Neutrophil (primary cell): ENCODE measurements at regions not wholly inside any gene's neighbourhood (a gene's known extent, or its start where the extent isn't known, plus 50 kb on each side); places are given as distances from the start of the nearest gene placed in this dataset.

ENCODE experiments used
- H3K27ac ChIP-seq: fragments of 200-600 bp; sonication (generic); 2 replicates; pipeline ENCODE4 v1.5.1; 2016; ENCODE audit warnings: mild to moderate bottlenecking, moderate library complexity
- H3K27me3 ChIP-seq: fragments of 200-600 bp; sonication (generic); 2 replicates; pipeline ENCODE4 v1.6.0; 2016; ENCODE audit warnings: mild to moderate bottlenecking
- H3K36me3 ChIP-seq: fragments of 200-600 bp; sonication (generic); 2 replicates; pipeline ENCODE4 v1.5.1; 2017
- H3K4me1 ChIP-seq, 2 experiments: fragments of 200-600 bp in 1 of 2; sonication (generic) in 1 of 2; 1 replicate in 1 of 2; 2 replicates in 1 of 2; pipeline versions ENCODE4 v1.5.1 to v1.6.1; 2013 to 2016; ENCODE audit warnings: low read depth in 1 of 2, low read length in 1 of 2, mild to moderate bottlenecking in 1 of 2, moderate library complexity in 1 of 2; ENCODE audit not compliant: control insufficient read depth in 1 of 2, insufficient read depth in 1 of 2
- H3K4me3 ChIP-seq, 2 experiments: fragments of 200-600 bp in 1 of 2; sonication (generic) in 1 of 2; 1 replicate in 1 of 2; 2 replicates in 1 of 2; pipeline ENCODE4 v1.5.1; 2013 to 2016; ENCODE audit warnings: low read depth in 1 of 2, low read length in 1 of 2, mild to moderate bottlenecking in 1 of 2, moderate library complexity in 1 of 2
- H3K9me3 ChIP-seq: fragments of 200-600 bp; sonication (generic); 2 replicates; pipeline ENCODE4 v1.5.1; 2016
- CTCF ChIP-seq: fragments of 200-600 bp; sonication (generic); IDR thresholded peaks from 2 replicates; pipeline ENCODE4 v1.5.1; 2016; ENCODE audit warnings: antibody characterized with exemption

GRCh38 chr9:73259086-73259696, 107.5 kb downstream of the ANXA1 start:
- Histone ChIP-seq H3K27ac (no peak overlapping the region), H3K4me1 (no peaks in the 10 kb centered on the region), H3K4me3 (no peak overlapping the region), H3K27me3 (no peaks in the 10 kb centered on the region), H3K36me3 (no peaks in the 10 kb centered on the region), H3K9me3 (no peaks in the 10 kb centered on the region)
- TF ChIP-seq CTCF: no peak

- Histone ChIP-seq H3K4me3 (no peak overlapping the region), H3K36me3 (no peaks in the 10 kb centered on the region), H3K4me1 (no peaks in the 10 kb centered on the region), H3K27ac (no peak overlapping the region), H3K27me3 (no peaks in the 10 kb centered on the region), H3K9me3 (no peaks in the 10 kb centered on the region)
- TF ChIP-seq CTCF: no peak
These were observed 108.8 kb downstream of the ANXA1 start for GRCh38 chr9:73260506-73260905.

- H3K9me3 ChIP-seq: no peaks in the 10 kb centered on the region
- H3K27me3 ChIP-seq: no peaks in the 10 kb centered on the region
- no peaks in the 10 kb centered on the region for H3K36me3 ChIP-seq
- H3K4me3 ChIP-seq: no peak overlapping the region
- no peak for TF ChIP-seq CTCF
- H3K27ac ChIP-seq: no peak overlapping the region
- H3K4me1 ChIP-seq: no peaks in the 10 kb centered on the region
These were observed 113.0 kb downstream of the ANXA1 start for GRCh38 chr9:73264631-73265030.

GRCh38 chr9:73265876-73266275, 114.2 kb downstream of the ANXA1 start:
- Histone ChIP-seq H3K9me3 (no peaks in the 10 kb centered on the region), H3K27ac (no peak overlapping the region), H3K27me3 (no peaks in the 10 kb centered on the region), H3K4me1 (no peaks in the 10 kb centered on the region), H3K36me3 (no peaks in the 10 kb centered on the region), H3K4me3 (no peak overlapping the region)
- TF ChIP-seq CTCF: no peak

- H3K4me1 ChIP-seq: no peaks in the 10 kb centered on the region
- no peaks in the 10 kb centered on the region for H3K9me3 ChIP-seq
- TF ChIP-seq CTCF: no peak
- no peaks in the 10 kb centered on the region for H3K36me3 ChIP-seq
- H3K27ac ChIP-seq: no peak overlapping the region
- H3K4me3 ChIP-seq: no peak overlapping the region
- no peaks in the 10 kb centered on the region for H3K27me3 ChIP-seq
These were observed 117.9 kb downstream of the ANXA1 start for GRCh38 chr9:73269430-73270101.
